ENCODE measurements at regions not wholly inside any gene's neighbourhood (a gene's known extent, or its start where the extent isn't known, plus 50 kb on each side); places are given as distances from the start of the nearest gene placed in this dataset.

- no peak for TF ChIP-seq ZFP30 (CRISPR knock-in tag; IDR thresholded peaks at IDR 0.05)
- no peak for TF ChIP-seq ISL1 (CRISPR knock-in tag; IDR thresholded peaks at IDR 0.05)
- no peak for TF ChIP-seq PATZ1 (CRISPR knock-in tag; IDR thresholded peaks at IDR 0.05; ENCODE audit: borderline replicate concordance)
- TF ChIP-seq, protein P1, sequence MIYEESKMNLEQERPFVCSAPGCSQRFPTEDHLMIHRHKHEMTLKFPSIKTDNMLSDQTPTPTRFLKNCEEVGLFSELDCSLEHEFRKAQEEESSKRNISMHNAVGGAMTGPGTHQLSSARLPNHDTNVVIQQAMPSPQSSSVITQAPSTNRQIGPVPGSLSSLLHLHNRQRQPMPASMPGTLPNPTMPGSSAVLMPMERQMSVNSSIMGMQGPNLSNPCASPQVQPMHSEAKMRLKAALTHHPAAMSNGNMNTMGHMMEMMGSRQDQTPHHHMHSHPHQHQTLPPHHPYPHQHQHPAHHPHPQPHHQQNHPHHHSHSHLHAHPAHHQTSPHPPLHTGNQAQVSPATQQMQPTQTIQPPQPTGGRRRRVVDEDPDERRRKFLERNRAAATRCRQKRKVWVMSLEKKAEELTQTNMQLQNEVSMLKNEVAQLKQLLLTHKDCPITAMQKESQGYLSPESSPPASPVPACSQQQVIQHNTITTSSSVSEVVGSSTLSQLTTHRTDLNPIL (CRISPR knock-in tag; IDR thresholded peaks at IDR 0.05; ENCODE audit: low read depth): no peak
- TF ChIP-seq, protein P2, sequence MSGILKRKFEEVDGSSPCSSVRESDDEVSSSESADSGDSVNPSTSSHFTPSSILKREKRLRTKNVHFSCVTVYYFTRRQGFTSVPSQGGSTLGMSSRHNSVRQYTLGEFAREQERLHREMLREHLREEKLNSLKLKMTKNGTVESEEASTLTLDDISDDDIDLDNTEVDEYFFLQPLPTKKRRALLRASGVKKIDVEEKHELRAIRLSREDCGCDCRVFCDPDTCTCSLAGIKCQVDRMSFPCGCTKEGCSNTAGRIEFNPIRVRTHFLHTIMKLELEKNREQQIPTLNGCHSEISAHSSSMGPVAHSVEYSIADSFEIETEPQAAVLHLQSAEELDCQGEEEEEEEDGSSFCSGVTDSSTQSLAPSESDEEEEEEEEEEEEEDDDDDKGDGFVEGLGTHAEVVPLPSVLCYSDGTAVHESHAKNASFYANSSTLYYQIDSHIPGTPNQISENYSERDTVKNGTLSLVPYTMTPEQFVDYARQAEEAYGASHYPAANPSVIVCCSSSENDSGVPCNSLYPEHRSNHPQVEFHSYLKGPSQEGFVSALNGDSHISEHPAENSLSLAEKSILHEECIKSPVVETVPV (CRISPR knock-in tag; IDR thresholded peaks at IDR 0.05): no peak
- TF ChIP-seq RARB (CRISPR knock-in tag; IDR thresholded peaks at IDR 0.05): no peak
- no peak for TF ChIP-seq TSHZ2 (CRISPR knock-in tag; IDR thresholded peaks at IDR 0.05)
- TF ChIP-seq ZFP3 (CRISPR knock-in tag; IDR thresholded peaks at IDR 0.05): no peak
- no peak for TF ChIP-seq CSDC2 (CRISPR knock-in tag; IDR thresholded peaks at IDR 0.05)
- TF ChIP-seq TCF4 (CRISPR knock-in tag; IDR thresholded peaks at IDR 0.05; ENCODE audit: borderline replicate concordance): no peak
- no peak for TF ChIP-seq OSR1 (CRISPR knock-in tag; IDR thresholded peaks at IDR 0.05)
- no peak for TF ChIP-seq ZNF70 (CRISPR knock-in tag; IDR thresholded peaks at IDR 0.05)
Observed at GRCh38 chr7:31408140-31408729, 67.7 kb upstream of the NEUROD6 start.

Data from SK-N-SH treated with all-trans-retinoic acid at 6 μM for 48 hours (cell line).